ENCODE measurements at regions not wholly inside any gene's neighbourhood (a gene's known extent, or its start where the extent isn't known, plus 50 kb on each side); places are given as distances from the start of the nearest gene placed in this dataset.

GRCh38 chr4:11817088-11817487 is 388.4 kb upstream of the HS3ST1 start (continued):
- TF ChIP-seq, protein P1, sequence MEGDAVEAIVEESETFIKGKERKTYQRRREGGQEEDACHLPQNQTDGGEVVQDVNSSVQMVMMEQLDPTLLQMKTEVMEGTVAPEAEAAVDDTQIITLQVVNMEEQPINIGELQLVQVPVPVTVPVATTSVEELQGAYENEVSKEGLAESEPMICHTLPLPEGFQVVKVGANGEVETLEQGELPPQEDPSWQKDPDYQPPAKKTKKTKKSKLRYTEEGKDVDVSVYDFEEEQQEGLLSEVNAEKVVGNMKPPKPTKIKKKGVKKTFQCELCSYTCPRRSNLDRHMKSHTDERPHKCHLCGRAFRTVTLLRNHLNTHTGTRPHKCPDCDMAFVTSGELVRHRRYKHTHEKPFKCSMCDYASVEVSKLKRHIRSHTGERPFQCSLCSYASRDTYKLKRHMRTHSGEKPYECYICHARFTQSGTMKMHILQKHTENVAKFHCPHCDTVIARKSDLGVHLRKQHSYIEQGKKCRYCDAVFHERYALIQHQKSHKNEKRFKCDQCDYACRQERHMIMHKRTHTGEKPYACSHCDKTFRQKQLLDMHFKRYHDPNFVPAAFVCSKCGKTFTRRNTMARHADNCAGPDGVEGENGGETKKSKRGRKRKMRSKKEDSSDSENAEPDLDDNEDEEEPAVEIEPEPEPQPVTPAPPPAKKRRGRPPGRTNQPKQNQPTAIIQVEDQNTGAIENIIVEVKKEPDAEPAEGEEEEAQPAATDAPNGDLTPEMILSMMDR (IDR thresholded peaks at IDR 0.05; ENCODE audit: control extremely low read depth in 1 of 3, insufficient read depth in 1 of 3, low read depth in 1 of 3, low read length in 3 of 3): no peak
- TF ChIP-seq TAF1 (IDR thresholded peaks at IDR 0.05; ENCODE audit: low read depth, low read length): no peak
- no peak for TF ChIP-seq BRCA1 (IDR thresholded peaks at IDR 0.05; ENCODE audit: low read depth, low read length)
- TF ChIP-seq SAP30 (IDR thresholded peaks at IDR 0.05; ENCODE audit: insufficient read depth, insufficient replicate concordance, low read length): no peak
